GM06990 (cell line): ENCODE measurements at regions not wholly inside any gene's neighbourhood (a gene's known extent, or its start where the extent isn't known, plus 50 kb on each side); places are given as distances from the start of the nearest gene placed in this dataset.

Experiments
- DNase-seq: peaks from one replicate; pipeline ENCODE4 v3.0.0-alpha.2; 2011; ENCODE audit not compliant: insufficient read length; ENCODE audit errors: extremely low read depth
- H3K27me3 ChIP-seq: replicated peaks from 2 replicates; pipeline ENCODE4 v1.6.0; 2011; ENCODE audit warnings: low read length; ENCODE audit not compliant: control insufficient read depth, insufficient read depth
- H3K36me3 ChIP-seq: 2 replicates; pipeline ENCODE4 v1.5.1; 2011; ENCODE audit warnings: low read length; ENCODE audit not compliant: control insufficient read depth, insufficient read depth
- H3K4me3 ChIP-seq: replicated peaks from 2 replicates; pipeline ENCODE4 v1.5.1; 2011; ENCODE audit warnings: low read depth, mild to moderate bottlenecking, control low read depth, low read length
- CTCF ChIP-seq: IDR thresholded peaks from 2 replicates; pipeline ENCODE4 v1.5.1; 2011; ENCODE audit warnings: low read length, control low read depth, mild to moderate bottlenecking, inconsistent platforms; ENCODE audit not compliant: insufficient read depth, poor library complexity, severe bottlenecking

- Histone ChIP-seq H3K27me3 (no peaks in the 10 kb centered on the region), H3K4me3 (no peak overlapping the region), H3K36me3 (no peaks in the 10 kb centered on the region)
- TF ChIP-seq CTCF, result no peak
- DNase-seq, result no peak
These were observed 75.9 kb downstream of the OAT start for GRCh38 chr10:124342821-124343170.

- Histone ChIP-seq H3K4me3 (no peak overlapping the region), H3K36me3 (no peaks in the 10 kb centered on the region), H3K27me3 (no peaks in the 10 kb centered on the region)
- TF ChIP-seq CTCF, result no peak
- no peak for DNase-seq
These were observed 76.4 kb downstream of the OAT start for GRCh38 chr10:124342136-124342820.

- no peak for DNase-seq
- TF ChIP-seq CTCF, result no peak
These were observed 77.0 kb downstream of the OAT start for GRCh38 chr10:124341768-124342135.

GRCh38 chr10:124340033-124340760, 78.5 kb downstream of the OAT start:
- Histone ChIP-seq H3K4me3 (no peak overlapping the region), H3K27me3 (no peaks in the 10 kb centered on the region), H3K36me3 (no peaks in the 10 kb centered on the region)
- TF ChIP-seq CTCF, result no peak
- no peak for DNase-seq

More at GRCh38 chr10:124341768-124342135, 77.0 kb downstream of the OAT start:
- Histone ChIP-seq H3K27me3 (no peaks in the 10 kb centered on the region), H3K4me3 (no peak overlapping the region), H3K36me3 (no peaks in the 10 kb centered on the region)

- DNase-seq, result no peak
- no peaks in the 10 kb centered on the region for H3K27me3 ChIP-seq
- H3K4me3 ChIP-seq, result no peak overlapping the region
- no peaks in the 10 kb centered on the region for H3K36me3 ChIP-seq
- no peak for TF ChIP-seq CTCF
These were observed 79.3 kb downstream of the OAT start for GRCh38 chr10:124339119-124340032.
